ENCODE measurements at regions not wholly inside any gene's neighbourhood (a gene's known extent, or its start where the extent isn't known, plus 50 kb on each side); places are given as distances from the start of the nearest gene placed in this dataset.

- no peak for TF ChIP-seq POLR2A (IDR thresholded peaks at IDR 0.05)
- TF ChIP-seq, protein P1, sequence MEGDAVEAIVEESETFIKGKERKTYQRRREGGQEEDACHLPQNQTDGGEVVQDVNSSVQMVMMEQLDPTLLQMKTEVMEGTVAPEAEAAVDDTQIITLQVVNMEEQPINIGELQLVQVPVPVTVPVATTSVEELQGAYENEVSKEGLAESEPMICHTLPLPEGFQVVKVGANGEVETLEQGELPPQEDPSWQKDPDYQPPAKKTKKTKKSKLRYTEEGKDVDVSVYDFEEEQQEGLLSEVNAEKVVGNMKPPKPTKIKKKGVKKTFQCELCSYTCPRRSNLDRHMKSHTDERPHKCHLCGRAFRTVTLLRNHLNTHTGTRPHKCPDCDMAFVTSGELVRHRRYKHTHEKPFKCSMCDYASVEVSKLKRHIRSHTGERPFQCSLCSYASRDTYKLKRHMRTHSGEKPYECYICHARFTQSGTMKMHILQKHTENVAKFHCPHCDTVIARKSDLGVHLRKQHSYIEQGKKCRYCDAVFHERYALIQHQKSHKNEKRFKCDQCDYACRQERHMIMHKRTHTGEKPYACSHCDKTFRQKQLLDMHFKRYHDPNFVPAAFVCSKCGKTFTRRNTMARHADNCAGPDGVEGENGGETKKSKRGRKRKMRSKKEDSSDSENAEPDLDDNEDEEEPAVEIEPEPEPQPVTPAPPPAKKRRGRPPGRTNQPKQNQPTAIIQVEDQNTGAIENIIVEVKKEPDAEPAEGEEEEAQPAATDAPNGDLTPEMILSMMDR (IDR thresholded peaks at IDR 0.05) = no peak
These were observed 1139.3 kb upstream of the CELF2 start for GRCh38 chr10:9878383-9878782.

All from thyroid gland (tissue), 4 donors.